ENCODE measurements at regions not wholly inside any gene's neighbourhood (a gene's known extent, or its start where the extent isn't known, plus 50 kb on each side); places are given as distances from the start of the nearest gene placed in this dataset.

- H2BK20ac ChIP-seq (ENCODE audit: low read length): no peak overlapping the region
These were observed 248.1 kb upstream of the PLET1 start for GRCh38 chr11:112508750-112509149.

More at GRCh38 chr11:112508750-112509149, 248.1 kb upstream of the PLET1 start:
- DNase-seq (ENCODE audit: low read depth in 1 of 2, low spot score in 2 of 2): no peak
- Histone ChIP-seq H3K56ac (replicated peaks; ENCODE audit: insufficient read length, low read depth, low read length) (no peak overlapping the region), H3K36me3 (ENCODE audit: control insufficient read depth in 2 of 4, insufficient read depth in 4 of 4, low read length in 3 of 4) (no peaks in the 10 kb centered on the region), H3K27ac (ENCODE audit: low read depth, low read length) (no peak overlapping the region), H3K9me3 (ENCODE audit: insufficient read depth in 2 of 2, low read depth in 1 of 2, low read length in 1 of 2) (no peaks in the 10 kb centered on the region), H3K18ac (ENCODE audit: extremely low read depth, low read length) (no peak overlapping the region), H3K4me2 (ENCODE audit: insufficient read depth in 1 of 2, low read depth in 2 of 2, low read length in 2 of 2) (no peak overlapping the region), H3K14ac (ENCODE audit: insufficient read length) (no peak overlapping the region), H2BK15ac (ENCODE audit: low read length) (no peak overlapping the region), H4K20me1 (replicated peaks in 1 of 2; ENCODE audit: control insufficient read depth in 1 of 2, insufficient read depth in 2 of 2, low read length in 2 of 2) (no peaks in the 10 kb centered on the region), H4K91ac (replicated peaks; ENCODE audit: insufficient read length, low read length) (no peak overlapping the region), H3K23me2 (ENCODE audit: low read depth, low read length) (no peaks in the 10 kb centered on the region; the same call in 1 of the 2 replicates), H3K27me3 (replicated peaks in 1 of 4; ENCODE audit: control insufficient read depth in 3 of 4, extremely low read depth in 1 of 4, insufficient read depth in 3 of 4, low read length in 3 of 4) (no peaks in the 10 kb centered on the region), H2BK120ac (replicated peaks; ENCODE audit: low read depth, low read length) (no peak overlapping the region), H2AFZ (ENCODE audit: low read length) (no peak overlapping the region), H3K79me1 (ENCODE audit: low read depth, low read length) (no peaks in the 10 kb centered on the region), H2AK5ac (ENCODE audit: low read depth, low read length) (no peak overlapping the region), H3K4me3 (ENCODE audit: extremely low read depth in 1 of 4, insufficient read depth in 2 of 4, low read depth in 3 of 4, low read length in 4 of 4) (no peak overlapping the region), H2BK5ac (ENCODE audit: low read depth, low read length) (no peak overlapping the region), H4K5ac (ENCODE audit: insufficient read length, low read depth, low read length) (no peak overlapping the region), H3K23ac (ENCODE audit: insufficient read length) (no peak overlapping the region), H3K9ac (replicated peaks in 1 of 4; ENCODE audit: extremely low read depth in 1 of 4, low read depth in 3 of 4, low read length in 3 of 4) (no peak overlapping the region), H3K4me1 (replicated peaks in 1 of 4; ENCODE audit: control insufficient read depth in 3 of 4, insufficient read depth in 4 of 4, low read length in 3 of 4) (peaks cover 0 to 2% (median 0%) of the 10 kb centered on the region in 4 experiments; a peak in 2 of 7 replicates), H2BK12ac (ENCODE audit: low read depth, low read length) (no peak overlapping the region), H4K8ac (ENCODE audit: extremely low read depth, insufficient read depth, low read length) (no peak overlapping the region), H3K4ac (replicated peaks; ENCODE audit: insufficient read length, low read depth, low read length) (no peak overlapping the region), H3K79me2 (ENCODE audit: control insufficient read depth in 1 of 2, insufficient read depth in 2 of 2, low read length in 2 of 2) (no peaks in the 10 kb centered on the region)
- FAIRE-seq: no peak
- CTCF ChIA-PET (ENCODE audit: partially characterized antibody): interaction anchor here (2.1 kb wide), 1 partner anchor 47 kb away, joined by 6 read pairs; no protein-coding TSS in a partner anchor
- TF ChIP-seq RXRA (IDR thresholded peaks at IDR 0.05; ENCODE audit: insufficient read depth, low read depth, low read length): no peak
- no peak for TF ChIP-seq TBP (IDR thresholded peaks at IDR 0.05; ENCODE audit: low read depth, low read length)
- no peak for TF ChIP-seq SP4 (IDR thresholded peaks at IDR 0.05; ENCODE audit: low read length)
- 92% methylated on average over 2 of the region's 2 CpGs; no CpG with 5 or more reads in 1 of the 2 experiments for WGBS, 2 experiments (ENCODE audit: extremely low coverage in 1 of 2, insufficient coverage in 1 of 2, insufficient read length in 1 of 2, insufficient replicate concordance in 2 of 2, low coverage in 1 of 2, low lambda C conversion rate in 2 of 2, missing lambda C conversion rate in 1 of 2)
- POLR2A ChIA-PET (ENCODE audit: partially characterized antibody): no interaction called here

Data from H1 (cell line).